MG63 (cell line): ENCODE measurements at regions not wholly inside any gene's neighbourhood (a gene's known extent, or its start where the extent isn't known, plus 50 kb on each side); places are given as distances from the start of the nearest gene placed in this dataset.

Source experiments
- DNase-seq: peaks from one replicate; pipeline ENCODE4 v3.0.0-alpha.2; 2020
- H3K27me3 ChIP-seq: fragments of 250-450 bp; sonication (Bioruptor Pico); 2 replicates; pipeline ENCODE4 v1.5.1; 2020; ENCODE audit warnings: mild to moderate bottlenecking, moderate library complexity
- H3K36me3 ChIP-seq: fragments of 250-450 bp; sonication (Bioruptor Pico); 2 replicates; pipeline ENCODE4 v1.5.1; 2020; ENCODE audit warnings: mild to moderate bottlenecking, moderate library complexity
- H3K4me3 ChIP-seq: fragments of 250-450 bp; sonication (Bioruptor Pico); 2 replicates; pipeline ENCODE4 v1.5.1; 2020; ENCODE audit warnings: mild to moderate bottlenecking, moderate library complexity
- H3K9me3 ChIP-seq: fragments of 250-450 bp; sonication (Bioruptor Pico); 2 replicates; pipeline ENCODE4 v1.5.1; 2020; ENCODE audit warnings: mild to moderate bottlenecking, moderate library complexity

DNA sequence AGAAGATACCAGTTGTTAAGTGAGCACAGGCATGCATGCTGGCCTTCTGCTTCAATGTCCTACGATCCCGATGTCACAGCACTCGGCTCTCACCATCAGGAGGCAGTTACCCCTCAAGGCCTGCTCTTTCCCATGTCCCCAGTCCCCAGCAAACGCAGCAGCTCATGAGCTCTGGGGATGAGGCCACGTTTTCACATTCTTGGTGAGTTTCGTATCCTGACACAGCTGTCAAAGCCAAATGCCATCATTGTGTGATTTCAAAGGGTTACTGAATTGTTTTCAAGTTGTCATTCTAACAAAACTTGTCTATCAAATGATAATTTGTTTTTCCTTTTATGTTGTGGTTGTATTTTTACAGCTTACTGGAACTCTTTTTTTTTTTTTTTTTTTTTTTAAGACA, 226.9 kb upstream of the KCNG1 start:
- peaks cover 3% of the 10 kb centered on the region; the same call in 1 of the 2 replicates for H3K27me3 ChIP-seq

DNA sequence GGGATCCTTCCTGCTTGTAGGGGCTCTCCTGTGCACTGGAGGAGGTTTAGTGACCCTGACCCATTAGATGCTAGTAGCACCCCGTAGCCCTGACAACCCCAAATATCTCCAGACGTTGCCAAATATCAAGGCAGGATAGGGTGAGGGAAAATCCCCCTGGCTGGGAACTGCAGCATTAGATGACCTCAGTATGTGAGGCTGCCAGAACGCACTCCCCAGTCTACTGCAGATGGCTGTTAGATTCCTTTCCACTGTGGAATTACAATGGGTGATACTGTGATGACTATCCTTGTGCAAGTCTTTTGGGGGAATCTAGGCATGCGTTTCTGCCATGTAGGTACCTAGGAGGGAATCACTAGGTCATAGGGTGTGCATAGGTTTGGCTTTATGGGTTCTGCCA, 226.3 kb upstream of the KCNG1 start:
- Histone ChIP-seq H3K4me3 (no peak overlapping the region), H3K9me3 (no peaks in the 10 kb centered on the region), H3K36me3 (no peaks in the 10 kb centered on the region), H3K27me3 (peaks cover 2% of the 10 kb centered on the region; the same call in 1 of the 2 replicates)
- DNase-seq = no peak

More for the DNA sequence above, 226.9 kb upstream of the KCNG1 start:
- Histone ChIP-seq H3K36me3 (no peaks in the 10 kb centered on the region), H3K9me3 (no peaks in the 10 kb centered on the region), H3K4me3 (no peak overlapping the region)
- no peak for DNase-seq

DNA sequence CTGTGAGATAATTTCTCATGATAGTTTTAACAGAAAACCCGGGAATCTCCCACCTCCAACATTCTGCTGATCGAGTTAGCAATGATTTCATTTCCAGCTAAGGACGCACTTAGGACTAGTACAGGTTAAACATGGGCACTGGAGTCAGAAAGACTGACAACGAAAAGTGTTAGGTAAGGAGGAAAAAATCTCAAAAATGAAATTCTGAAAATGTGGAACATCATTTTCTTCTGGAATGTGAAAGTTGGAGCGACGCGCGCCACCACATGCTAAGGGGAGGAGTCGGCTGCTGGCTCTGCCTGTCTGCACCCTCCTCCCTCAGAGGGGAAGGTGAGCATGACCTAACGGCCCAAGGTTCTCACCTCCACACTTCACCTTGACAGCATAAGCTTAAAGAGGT, 221.6 kb upstream of the KCNG1 start:
- H3K27me3 ChIP-seq = no peaks in the 10 kb centered on the region
- no peak for DNase-seq
- no peak overlapping the region for H3K4me3 ChIP-seq
- H3K9me3 ChIP-seq = peaks cover 9% of the 10 kb centered on the region; the same call in 1 of the 2 replicates
- H3K36me3 ChIP-seq = no peaks in the 10 kb centered on the region

DNA sequence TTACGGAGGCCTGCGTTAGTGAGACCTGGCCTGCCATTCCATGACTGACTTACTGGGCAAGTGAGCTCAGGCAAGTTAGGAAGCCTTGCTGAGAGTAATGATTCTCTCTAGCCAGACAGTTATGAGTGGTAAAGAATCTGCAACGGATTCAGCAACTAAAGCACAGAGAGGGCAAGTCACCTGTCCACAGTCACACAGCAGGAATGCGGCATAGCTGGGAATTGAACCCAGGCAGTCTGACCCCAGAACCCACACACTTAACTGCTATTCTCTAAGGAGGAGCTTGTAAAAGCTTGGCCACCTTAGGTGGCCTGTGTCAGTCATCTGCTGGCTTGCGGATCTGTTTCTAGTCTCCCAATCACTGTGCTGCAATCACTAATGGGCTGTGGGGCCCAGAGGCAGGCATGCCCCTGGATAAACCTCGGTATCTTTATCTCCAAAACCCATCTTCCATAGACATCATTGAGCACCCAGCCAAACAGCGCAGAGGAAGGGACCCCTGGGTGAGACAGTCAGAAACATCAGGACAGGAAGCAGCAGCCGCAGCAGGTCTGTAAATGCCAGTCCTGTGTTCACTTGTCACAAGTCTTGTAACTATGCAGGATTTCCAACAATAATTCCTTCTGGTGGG, 215.9 kb upstream of the KCNG1 start:
- H3K9me3 ChIP-seq = peaks cover 9% of the 10 kb centered on the region; the same call in 1 of the 2 replicates
- H3K27me3 ChIP-seq = no peaks in the 10 kb centered on the region
- no peak overlapping the region for H3K4me3 ChIP-seq
- H3K36me3 ChIP-seq = no peaks in the 10 kb centered on the region
- no peak for DNase-seq

DNA sequence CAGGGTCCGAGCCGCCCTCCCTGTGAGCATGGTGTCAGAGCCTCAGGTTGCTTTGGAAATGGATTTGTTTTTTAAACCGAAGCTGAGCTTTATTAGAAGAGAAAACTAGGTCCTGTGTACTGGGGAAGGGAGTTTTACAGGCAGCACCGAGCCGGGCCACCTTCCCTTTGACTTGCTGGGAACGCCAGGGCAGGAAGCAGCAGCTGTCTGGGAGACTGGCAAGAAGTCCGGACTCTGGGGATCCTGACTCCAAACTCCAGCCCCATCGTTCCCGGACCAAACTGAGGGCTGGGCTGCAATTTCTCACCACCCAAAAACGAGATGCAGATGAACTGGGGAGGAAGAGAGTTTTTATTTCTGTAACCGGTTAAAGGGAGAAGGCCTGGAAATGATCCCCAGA, 214.9 kb upstream of the KCNG1 start:
- DNase-seq = no peak
- H3K9me3 ChIP-seq = peaks cover 8% of the 10 kb centered on the region; the same call in 1 of the 2 replicates
- H3K4me3 ChIP-seq = no peak overlapping the region
- H3K36me3 ChIP-seq = no peaks in the 10 kb centered on the region
- H3K27me3 ChIP-seq = no peaks in the 10 kb centered on the region

DNA sequence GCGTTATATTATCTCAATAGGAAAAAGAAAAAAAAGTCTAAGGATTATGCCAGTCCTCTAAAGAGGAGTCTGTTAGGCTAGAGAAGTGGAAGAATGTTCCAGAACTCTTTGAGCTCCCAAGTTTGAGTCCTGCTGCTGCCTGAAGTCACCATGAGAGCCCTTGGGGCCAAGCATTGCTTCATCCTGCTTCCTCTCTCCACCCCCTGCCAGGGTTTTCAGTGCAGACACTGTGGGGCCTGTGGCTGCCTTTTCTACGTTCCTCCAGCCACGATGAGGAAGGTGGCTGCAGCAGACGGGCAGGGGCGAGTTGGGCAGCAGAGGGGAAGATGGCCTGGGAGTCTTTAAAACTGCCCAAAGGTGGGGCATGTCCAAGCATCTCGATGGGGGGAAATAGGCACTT, 214.4 kb upstream of the KCNG1 start:
- peaks cover 4% of the 10 kb centered on the region; the same call in 1 of the 2 replicates for H3K9me3 ChIP-seq
- H3K27me3 ChIP-seq = no peaks in the 10 kb centered on the region
- H3K36me3 ChIP-seq = no peaks in the 10 kb centered on the region
- no peak for DNase-seq
- no peak overlapping the region for H3K4me3 ChIP-seq

DNA sequence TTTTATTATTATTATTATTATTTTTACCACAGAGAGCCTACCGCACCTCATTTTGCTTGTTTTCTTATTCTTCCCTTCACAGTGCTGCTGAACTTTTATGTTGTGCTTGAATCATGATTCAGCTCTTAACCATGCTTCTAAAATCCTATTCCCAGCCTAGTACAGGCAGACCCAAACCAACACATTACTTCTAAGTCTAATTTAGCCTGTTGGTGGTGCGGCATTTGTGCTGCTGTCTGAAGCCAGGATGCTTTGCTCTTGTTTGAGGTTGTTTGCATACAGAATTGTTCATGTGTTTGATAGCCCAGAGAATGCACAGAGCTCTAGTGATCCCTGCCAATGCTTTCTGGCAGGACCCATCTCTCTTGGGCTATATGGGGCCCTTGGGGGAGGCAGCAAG, 213.5 kb upstream of the KCNG1 start:
- Histone ChIP-seq H3K27me3 (peaks cover 4% of the 10 kb centered on the region; the same call in 1 of the 2 replicates), H3K36me3 (no peaks in the 10 kb centered on the region), H3K9me3 (no peaks in the 10 kb centered on the region), H3K4me3 (no peak overlapping the region)
- no peak for DNase-seq

DNA sequence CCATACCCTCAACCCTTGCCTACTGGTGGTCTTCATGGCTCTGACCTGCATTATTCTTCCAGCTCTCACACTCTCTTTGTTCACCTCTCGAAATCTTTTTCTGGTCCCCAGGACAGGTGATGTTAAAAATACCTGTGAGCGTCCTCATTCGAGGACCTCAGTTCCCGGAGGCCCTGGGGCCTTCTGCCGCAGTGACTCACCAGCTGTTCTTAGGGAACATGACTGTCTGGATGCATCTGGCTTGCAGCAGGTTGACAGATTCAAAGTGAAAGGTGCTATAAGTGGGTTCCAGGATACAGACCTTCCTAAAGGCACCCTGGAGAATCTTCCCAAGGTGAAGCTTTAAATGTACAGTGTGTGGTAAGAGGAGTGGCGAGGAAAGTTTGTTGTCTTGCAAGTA, 210.4 kb upstream of the KCNG1 start:
- no peak for DNase-seq
- Histone ChIP-seq H3K9me3 (no peaks in the 10 kb centered on the region), H3K4me3 (no peak overlapping the region), H3K27me3 (peaks cover 17% of the 10 kb centered on the region), H3K36me3 (no peaks in the 10 kb centered on the region)

DNA sequence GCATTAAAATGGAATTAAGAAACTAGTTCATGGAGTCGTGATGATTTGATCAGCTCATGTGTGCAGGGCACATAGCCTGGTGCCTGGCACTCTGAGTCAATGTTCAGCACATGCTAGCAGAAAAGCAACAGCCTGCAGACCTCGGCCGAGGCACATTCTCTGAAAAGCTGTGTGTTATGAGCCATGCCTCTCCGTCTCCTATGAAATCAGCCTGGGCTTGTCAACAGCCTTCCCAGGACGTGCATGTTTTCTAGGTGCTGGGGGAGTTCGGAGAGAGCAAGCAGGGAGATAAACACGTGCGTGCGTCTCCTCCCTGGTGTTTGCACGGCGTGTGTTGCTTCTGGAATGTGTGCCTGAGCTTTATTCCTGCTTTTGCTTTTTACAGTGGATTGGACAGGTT, 207.8 kb upstream of the KCNG1 start:
- H3K36me3 ChIP-seq = no peaks in the 10 kb centered on the region
- no peak overlapping the region for H3K4me3 ChIP-seq
- no peaks in the 10 kb centered on the region for H3K9me3 ChIP-seq
- peaks cover 17% of the 10 kb centered on the region for H3K27me3 ChIP-seq
- no peak for DNase-seq

DNA sequence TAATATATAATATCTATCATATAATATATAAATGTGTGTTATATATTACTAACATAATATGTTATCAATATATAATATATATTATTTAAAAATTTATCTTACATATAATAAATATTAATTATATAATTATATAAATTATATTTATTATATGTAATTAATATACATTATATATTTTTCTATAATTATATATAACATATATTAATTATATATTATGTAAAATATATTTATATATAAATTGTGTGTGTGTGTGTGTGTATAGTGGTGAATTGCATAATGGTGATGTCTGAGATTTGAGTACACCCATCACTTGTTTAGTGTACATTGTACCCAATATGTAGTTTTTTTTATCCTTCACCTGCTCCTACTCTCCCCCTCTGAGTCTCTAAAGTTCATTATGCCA, 205.9 kb upstream of the KCNG1 start:
- peaks cover 17% of the 10 kb centered on the region for H3K27me3 ChIP-seq
- no peaks in the 10 kb centered on the region for H3K36me3 ChIP-seq
- DNase-seq = no peak
- no peaks in the 10 kb centered on the region for H3K9me3 ChIP-seq
- no peak overlapping the region for H3K4me3 ChIP-seq

DNA sequence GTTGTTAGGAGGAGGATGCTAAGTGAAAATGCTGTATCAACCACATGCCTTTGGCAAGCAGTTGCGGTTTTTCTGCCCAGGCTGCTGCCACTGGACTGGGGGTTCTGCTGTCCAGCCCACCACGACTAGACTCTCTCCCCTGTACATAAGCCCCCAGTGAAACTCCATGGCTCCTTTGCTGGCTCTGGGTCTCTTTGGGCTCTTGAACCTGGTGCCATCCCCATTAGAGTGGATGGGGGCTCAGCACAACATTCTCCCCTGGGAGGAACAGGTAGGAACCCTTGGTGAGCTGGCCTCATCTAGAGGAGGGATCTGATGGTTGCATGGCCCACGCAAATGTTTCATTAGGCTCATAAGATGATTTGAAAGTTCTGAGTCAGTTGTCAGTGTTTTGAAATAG, 204.8 kb upstream of the KCNG1 start:
- peaks cover 17% of the 10 kb centered on the region for H3K27me3 ChIP-seq
- no peaks in the 10 kb centered on the region for H3K9me3 ChIP-seq
- H3K36me3 ChIP-seq = no peaks in the 10 kb centered on the region
- DNase-seq = no peak
- no peak overlapping the region for H3K4me3 ChIP-seq

DNA sequence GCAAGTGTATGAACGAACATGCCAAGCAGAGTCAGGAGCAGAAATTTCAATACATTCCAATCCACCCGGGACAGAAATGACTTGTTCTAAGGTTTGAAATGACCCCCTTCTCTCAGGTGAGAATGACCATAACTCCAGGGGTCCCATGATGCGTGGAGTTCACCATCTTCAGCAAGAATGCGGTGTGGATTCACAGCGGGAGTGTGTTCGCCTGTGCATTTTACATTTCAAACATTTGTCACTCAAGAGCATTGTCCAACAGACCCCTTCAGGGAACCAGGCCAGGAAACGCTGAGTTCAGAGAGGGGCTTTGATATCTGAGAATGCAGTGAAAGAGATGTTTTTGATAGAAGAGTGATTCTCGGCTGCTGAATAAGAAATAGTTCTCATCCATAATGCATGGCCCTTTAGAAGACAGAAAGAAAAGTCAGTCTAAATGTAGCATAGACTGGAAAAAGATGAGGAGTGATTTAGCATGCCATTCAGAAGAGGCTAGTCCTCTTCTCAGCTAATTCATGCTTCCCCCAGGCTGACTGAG, 200.3 kb upstream of the KCNG1 start:
- no peak for DNase-seq
- peaks cover 1% of the 10 kb centered on the region; the same call in 1 of the 2 replicates for H3K9me3 ChIP-seq
- H3K4me3 ChIP-seq = no peak overlapping the region
- no peaks in the 10 kb centered on the region for H3K36me3 ChIP-seq
- H3K27me3 ChIP-seq = no peaks in the 10 kb centered on the region; the same call in 1 of the 2 replicates

DNA sequence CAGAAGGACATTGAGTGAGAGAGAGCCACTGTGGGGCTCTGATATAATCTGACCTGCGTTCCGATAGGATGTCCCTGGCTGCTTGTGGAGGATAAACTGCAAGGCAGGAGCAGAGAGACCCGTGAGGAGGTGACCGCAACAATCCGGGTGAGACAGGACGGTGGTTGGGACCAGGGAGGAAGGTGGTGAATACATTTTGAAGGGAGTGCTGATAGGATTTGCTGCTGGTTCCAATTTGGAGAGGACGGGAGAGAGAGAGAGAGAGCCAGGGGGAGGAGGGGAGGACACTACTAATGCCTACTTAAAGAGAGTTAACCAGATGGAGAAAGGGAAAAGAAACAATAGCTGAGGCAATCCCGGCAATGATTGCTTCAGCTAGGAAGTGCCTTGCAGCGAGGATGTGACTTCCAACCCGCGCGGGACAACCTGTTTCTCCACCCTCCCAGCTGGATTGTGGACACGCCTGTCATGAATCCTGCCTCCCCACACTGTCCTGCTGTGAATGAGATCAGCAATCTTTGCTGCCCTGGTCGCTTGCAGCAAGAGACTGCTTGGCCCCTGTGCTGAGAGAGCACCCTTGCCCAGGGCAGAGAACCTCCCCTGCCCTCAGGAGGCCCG, 199.0 kb upstream of the KCNG1 start:
- DNase-seq = peak; percentile 42
- H3K36me3 ChIP-seq = no peaks in the 10 kb centered on the region
- H3K4me3 ChIP-seq = no peak overlapping the region
- H3K9me3 ChIP-seq = peaks cover 14% of the 10 kb centered on the region
- H3K27me3 ChIP-seq = no peaks in the 10 kb centered on the region; the same call in 1 of the 2 replicates

DNA sequence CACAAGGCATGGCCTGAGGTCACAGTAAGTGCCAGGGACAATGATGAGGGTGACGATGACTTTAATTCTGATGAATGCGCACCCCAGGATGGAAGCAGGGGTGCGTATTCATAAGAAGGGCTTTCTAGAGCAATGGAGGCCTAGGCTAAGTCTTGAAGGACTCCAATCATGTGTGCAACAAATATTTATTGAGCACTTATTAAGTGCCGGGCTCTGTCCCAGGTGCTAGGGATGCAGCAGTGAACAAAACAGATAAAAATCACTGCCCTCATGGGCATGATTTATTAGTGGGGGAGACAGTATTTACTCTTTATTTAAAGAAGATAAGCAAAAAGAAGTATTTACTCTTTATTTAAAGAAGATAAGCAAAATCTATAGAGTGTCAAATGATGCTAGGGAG, 198.2 kb upstream of the KCNG1 start:
- no peak for DNase-seq
- H3K36me3 ChIP-seq = no peaks in the 10 kb centered on the region
- peaks cover 16% of the 10 kb centered on the region for H3K9me3 ChIP-seq
- no peak overlapping the region for H3K4me3 ChIP-seq
- H3K27me3 ChIP-seq = no peaks in the 10 kb centered on the region; the same call in 1 of the 2 replicates

DNA sequence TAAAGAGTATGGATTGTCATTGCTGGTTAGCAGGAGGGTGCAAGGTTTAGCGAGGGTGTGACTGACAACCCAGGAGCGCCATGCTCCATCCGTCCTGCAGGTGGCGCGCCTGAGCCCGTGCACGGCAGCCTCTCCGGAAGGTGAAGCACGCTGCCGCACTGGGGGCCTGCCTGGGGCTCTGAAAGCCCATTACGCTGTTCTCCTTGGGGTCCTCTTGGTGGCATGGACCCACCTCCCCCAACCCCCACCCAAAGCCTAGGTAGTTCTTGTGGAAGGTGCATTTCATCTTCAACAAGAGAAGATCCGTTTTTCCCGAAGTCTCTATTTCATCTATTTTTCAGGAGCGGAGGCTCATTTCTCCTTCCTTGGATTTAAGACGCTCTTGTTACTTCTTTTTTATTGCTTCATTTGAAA, 197.4 kb upstream of the KCNG1 start:
- Histone ChIP-seq H3K9me3 (peaks cover 16% of the 10 kb centered on the region), H3K36me3 (no peaks in the 10 kb centered on the region), H3K27me3 (no peaks in the 10 kb centered on the region; the same call in 1 of the 2 replicates), H3K4me3 (no peak overlapping the region)
- peak; percentile 46 for DNase-seq

DNA sequence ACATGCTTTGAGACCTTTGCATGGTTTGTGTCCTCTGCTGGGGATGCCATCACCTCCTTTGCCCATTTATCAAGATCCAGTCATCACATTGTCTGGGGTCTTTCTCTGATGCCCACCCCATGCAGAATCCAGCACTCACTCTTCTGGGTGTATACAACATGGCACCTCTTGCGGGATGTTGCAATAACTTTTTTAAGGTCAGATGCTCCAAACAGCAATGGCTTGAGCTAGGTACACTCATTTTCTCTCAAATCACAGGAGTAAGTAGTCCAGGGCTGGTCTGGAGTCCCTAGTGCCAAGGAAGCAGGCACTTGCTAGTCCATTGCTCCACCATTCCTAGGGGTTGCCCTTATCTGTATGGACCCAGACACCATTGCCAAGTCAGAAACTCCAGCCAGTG, 196.6 kb upstream of the KCNG1 start:
- no peak for DNase-seq
- Histone ChIP-seq H3K4me3 (no peak overlapping the region), H3K36me3 (no peaks in the 10 kb centered on the region), H3K27me3 (no peaks in the 10 kb centered on the region; the same call in 1 of the 2 replicates), H3K9me3 (peaks cover 16% of the 10 kb centered on the region)

DNA sequence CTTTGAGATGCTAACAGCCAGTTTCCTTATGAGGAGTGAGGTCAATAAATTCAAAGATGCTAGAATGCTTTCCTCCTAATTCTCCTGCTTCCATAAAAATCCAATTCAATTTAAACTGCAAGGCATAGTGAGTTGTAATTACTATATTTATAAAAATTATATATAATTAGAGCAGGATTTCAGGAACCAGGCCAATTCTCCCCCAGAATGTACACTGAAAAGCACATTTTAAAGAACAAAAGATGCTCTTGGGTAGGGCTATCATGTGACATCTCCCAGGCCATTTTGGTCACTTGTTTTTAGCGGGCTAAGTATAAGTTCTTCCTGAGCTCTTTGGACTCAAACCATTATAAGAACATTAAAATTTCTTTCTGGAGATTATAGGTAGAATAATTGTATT, 195.7 kb upstream of the KCNG1 start:
- Histone ChIP-seq H3K4me3 (no peak overlapping the region), H3K36me3 (no peaks in the 10 kb centered on the region), H3K27me3 (no peaks in the 10 kb centered on the region; the same call in 1 of the 2 replicates), H3K9me3 (peaks cover 16% of the 10 kb centered on the region)
- no peak for DNase-seq
